HepG2 (cell line): ENCODE measurements at regions not wholly inside any gene's neighbourhood (a gene's known extent, or its start where the extent isn't known, plus 50 kb on each side); places are given as distances from the start of the nearest gene placed in this dataset.

Experiments used
- ATAC-seq: fragments of 200-7000 bp; cut with Tn5 transposase; 3 replicates; pipeline ENCODE4 v1.9.1; 2020; ENCODE audit warnings: mild to moderate bottlenecking, moderate library complexity
- BruUV-seq: library from RNA; stranded (reverse); fragments of 400-500 nt; replicated peaks from 2 replicates; lab custom pipeline; 2021; lab: Mats Ljungman, UMichigan
- CTCF ChIA-PET: fragments of 300-600 bp; formaldehyde crosslinking; extraction: SDS; loops from one replicate; lab custom pipeline; 2021; ENCODE audit warnings: low total read pairs, inconsistent platforms, low intra/inter-chr PET ratio; lab: Yijun Ruan, JAX
- POLR2A ChIA-PET: fragments of 350-600 bp; sonication (Branson Sonifier 250); formaldehyde crosslinking; loops from one replicate; lab custom pipeline; 2020; ENCODE audit warnings: antibody characterized with exemption, inconsistent platforms; lab: Yijun Ruan, JAX
- DNase-seq: peaks from one replicate; pipeline ENCODE4 v3.0.0-alpha.2; 2015; ENCODE audit warnings: low spot score
- FAIRE-seq: peaks from 3 replicates; lab custom pipeline; 2011; peaks lifted over from hg19 to GRCh38; lab: Jason Lieb, UNC
- H2AFZ ChIP-seq: one replicate; pipeline ENCODE4 v1.6.1; 2011; ENCODE audit warnings: low read length, inconsistent platforms
- H3K27ac ChIP-seq: fragments of 300-600 bp; 3 replicates; pipeline ENCODE4 v1.8.0; 2011; ENCODE audit warnings: mixed run types, mild to moderate bottlenecking, mixed read lengths, low read length, inconsistent platforms; ENCODE audit not compliant: insufficient read depth; ENCODE audit errors: extremely low read length
- H3K27me3 ChIP-seq, 2 experiments: fragments of 200-600 bp in 1 of 2; 2 replicates in 1 of 2; 3 replicates in 1 of 2; pipeline versions ENCODE4 v1.6.0 to v1.8.0; 2011; ENCODE audit warnings: low read length in 2 of 2, mild to moderate bottlenecking in 2 of 2, moderate library complexity in 2 of 2, inconsistent platforms in 1 of 2; ENCODE audit not compliant: insufficient read depth in 2 of 2, control insufficient read depth in 1 of 2
- H3K36me3 ChIP-seq, 2 experiments: fragments of 200-600 bp in 1 of 2; replicated peaks in 1 of 2; 2 replicates in 1 of 2; 3 replicates in 1 of 2; pipeline versions ENCODE4 v1.5.1 to v1.8.0; 2011; ENCODE audit warnings: low read length in 2 of 2, inconsistent platforms in 1 of 2; ENCODE audit not compliant: insufficient read depth in 2 of 2, control insufficient read depth in 1 of 2
- H3K4me1 ChIP-seq: 2 replicates; pipeline ENCODE4 v1.5.1; 2012; ENCODE audit warnings: low read length, inconsistent platforms; ENCODE audit not compliant: insufficient read depth
- H3K4me2 ChIP-seq: 2 replicates; pipeline ENCODE4 v1.6.0; 2011; ENCODE audit warnings: low read depth, low read length, inconsistent platforms
- H3K4me3 ChIP-seq, 3 experiments: fragments of 200-600 bp in 1 of 3; sonication (generic), shearing (Covaris generic) in 1 of 3; replicated peaks in 1 of 3; 2 replicates each; pipeline ENCODE4 v1.5.1; 2011 to 2016; ENCODE audit warnings: low read length in 3 of 3, inconsistent platforms in 2 of 3, low read depth in 2 of 3, mild to moderate bottlenecking in 2 of 3, control low read depth in 1 of 3, mixed read lengths in 1 of 3; ENCODE audit not compliant: insufficient read depth in 1 of 3
- H3K79me2 ChIP-seq: one replicate; pipeline ENCODE4 v1.6.1; 2011; ENCODE audit warnings: low read length, inconsistent platforms; ENCODE audit not compliant: insufficient read depth
- H3K9ac ChIP-seq: 2 replicates; pipeline ENCODE4 v1.6.0; 2011; ENCODE audit warnings: mild to moderate bottlenecking, low read depth, low read length, inconsistent platforms; ENCODE audit not compliant: insufficient read depth
- H3K9me3 ChIP-seq: 2 replicates; pipeline ENCODE4 v1.5.1; 2012; ENCODE audit warnings: mild to moderate bottlenecking, low read length
- H4K20me1 ChIP-seq: 2 replicates; pipeline ENCODE4 v1.6.0; 2011; ENCODE audit warnings: inconsistent platforms, mild to moderate bottlenecking, low read length, moderate library complexity; ENCODE audit not compliant: insufficient read depth
- AHDC1 ChIP-seq: sonication (generic); formaldehyde crosslinking; IDR thresholded peaks from 2 replicates; pipeline ENCODE4 v1.5.1; 2020; ENCODE audit warnings: mild to moderate bottlenecking, missing genetic modification reagents, borderline replicate concordance
- GMEB2 ChIP-seq: IDR thresholded peaks from 2 replicates; pipeline ENCODE4 v1.6.1; 2016; ENCODE audit warnings: missing biosample characterization, missing genetic modification reagents, low read depth
- GTF2F1 ChIP-seq: fragments of 150-350 bp; IDR thresholded peaks from 2 replicates; pipeline ENCODE4 v1.6.1; 2014; ENCODE audit warnings: low read length
- ZBTB3 ChIP-seq: sonication (generic); formaldehyde crosslinking; IDR thresholded peaks from 2 replicates; pipeline ENCODE4 v1.4.0; 2020; ENCODE audit warnings: low read depth, mild to moderate bottlenecking, moderate library complexity, missing genetic modification reagents, borderline replicate concordance
- ZBTB39 ChIP-seq: sonication (generic); formaldehyde crosslinking; IDR thresholded peaks from 2 replicates; pipeline ENCODE4 v1.5.0; 2020; ENCODE audit warnings: missing genetic modification reagents
- ZNF136 ChIP-seq: sonication (generic); formaldehyde crosslinking; IDR thresholded peaks from 2 replicates; pipeline ENCODE4 v1.8.1; 2022; ENCODE audit warnings: low read depth, mild to moderate bottlenecking, moderate library complexity, missing genetic modification reagents
- ZNF878 ChIP-seq: sonication (generic); formaldehyde crosslinking; IDR thresholded peaks from 2 replicates; pipeline ENCODE4 v1.8.1; 2023; ENCODE audit warnings: mild to moderate bottlenecking, missing genetic modification reagents, moderate library complexity
- WGBS: methylation state at CpG from one replicate; pipeline ENCODE4 v1.1.6; 2017; ENCODE audit warnings: low lambda C conversion rate; 5-methylcytosine and 5-hydroxymethylcytosine counted together
- in situ Hi-C: cut with HindIII; loops from 2 replicates; pipeline ENCODE4 v1.10.0; 2017; ENCODE audit warnings: low pct_unique_long_range_greater_than_20kb; ENCODE audit not compliant: extremely low pct_ligation_motif_present
- intact Hi-C: fragments of 100-400 bp; cut with micrococcal nuclease; formaldehyde crosslinking; loops from one replicate; pipeline ENCODE4 v1.10.0; 2022; ENCODE audit not compliant: unreplicated experiment

- TF ChIP-seq AHDC1 (CRISPR knock-in tag) (no peak), ZBTB3 (CRISPR knock-in tag) (no peak), ZBTB39 (CRISPR knock-in tag) (no peak)
These were observed 166.0 kb upstream of the GDF10 start (continued) for GRCh38 chr10:47133871-47134570.

GRCh38 chr10:47136866-47137265 lies 163.1 kb upstream of the GDF10 start:
- DNase-seq (no peak), FAIRE-seq (no peak), ATAC-seq (no peak)
- H3K4me1 ChIP-seq, result no peaks in the 10 kb centered on the region
- no peak overlapping the region for H3K27ac ChIP-seq
- no TSS peak for BruUV-seq
- H3K27me3 ChIP-seq, result peaks cover 2 to 27% of the 10 kb centered on the region in 2 experiments; a peak in 3 of 5 replicates
- no peaks in the 10 kb centered on the region for H4K20me1 ChIP-seq
- in situ Hi-C loops (no loop called here), intact Hi-C loops (no loop called here)
- CTCF ChIA-PET, result no interaction called here
- no peaks in the 10 kb centered on the region for H3K79me2 ChIP-seq
- no peaks in the 10 kb centered on the region for H3K36me3 ChIP-seq
- POLR2A ChIA-PET, result no interaction called here
- H3K9me3 ChIP-seq, result no peaks in the 10 kb centered on the region
- WGBS, result 0% methylated on average over 3 of the region's 3 CpGs
- no peak overlapping the region for H3K9ac ChIP-seq
- H3K4me3 ChIP-seq, result no peak overlapping the region
- no peak overlapping the region for H3K4me2 ChIP-seq
- H2AFZ ChIP-seq, result no peak overlapping the region
- no peak for TF ChIP-seq ZNF136
- no peak for TF ChIP-seq ZNF878 (CRISPR knock-in tag)
- no peak for TF ChIP-seq GMEB2 (CRISPR knock-in tag)
- TF ChIP-seq GTF2F1, result no peak
- TF ChIP-seq, all 625 proteins: peak for 0
